HG03460 (cell line): ENCODE measurements at regions not wholly inside any gene's neighbourhood (a gene's known extent, or its start where the extent isn't known, plus 50 kb on each side); places are given as distances from the start of the nearest gene placed in this dataset.

Experiments used
- ATAC-seq: cut with Tn5 transposase; IDR thresholded peaks from one replicate; pipeline ENCODE4 v1.9.1; 2021; ENCODE audit not compliant: unreplicated experiment

GRCh38 chr12:70151993-70152392 lies 91.2 kb upstream of the CNOT2 start:
- ATAC-seq, result no peak

GRCh38 chr12:70154087-70154638 lies 89.1 kb upstream of the CNOT2 start:
- ATAC-seq, result no peak

GRCh38 chr12:70154960-70155589 lies 88.2 kb upstream of the CNOT2 start:
- ATAC-seq, result no peak

GRCh38 chr12:70157099-70157498 lies 86.1 kb upstream of the CNOT2 start:
- ATAC-seq, result no peak

GRCh38 chr12:70165450-70165849 lies 77.8 kb upstream of the CNOT2 start:
- ATAC-seq, result no peak

- ATAC-seq, result no peak
Measured at GRCh38 chr12:70176290-70176689, 66.9 kb upstream of the CNOT2 start.

GRCh38 chr12:70177631-70178030 lies 65.6 kb upstream of the CNOT2 start:
- ATAC-seq, result no peak

- ATAC-seq, result no peak
Measured at GRCh38 chr12:70178038-70178437, 65.2 kb upstream of the CNOT2 start.

- ATAC-seq, result no peak
Measured at GRCh38 chr12:70180130-70180529, 63.1 kb upstream of the CNOT2 start.

- ATAC-seq, result no peak
Measured at GRCh38 chr12:70185301-70185700, 57.9 kb upstream of the CNOT2 start.

GRCh38 chr12:70186436-70186835 lies 56.8 kb upstream of the CNOT2 start:
- ATAC-seq, result no peak

- no peak for ATAC-seq
Measured at GRCh38 chr12:70190262-70191010, 52.8 kb upstream of the CNOT2 start.
